ENCODE measurements at regions not wholly inside any gene's neighbourhood (a gene's known extent, or its start where the extent isn't known, plus 50 kb on each side); places are given as distances from the start of the nearest gene placed in this dataset.

- in situ Hi-C loops (cut with MboI; ENCODE audit: low sequenced_read_pairs): no loop called here
Measured at GRCh38 chr3:72441284-72441994, 406.8 kb downstream of the SHQ1 start.

GRCh38 chr3:72440491-72440890 is 407.8 kb downstream of the SHQ1 start:
- in situ Hi-C loops (cut with MboI; ENCODE audit: low sequenced_read_pairs): no loop called here

GRCh38 chr3:72439321-72440183 is 408.7 kb downstream of the SHQ1 start:
- in situ Hi-C loops (cut with MboI; ENCODE audit: low sequenced_read_pairs): no loop called here

GRCh38 chr3:72437661-72438406 is 410.4 kb downstream of the SHQ1 start:
- in situ Hi-C loops (cut with MboI; ENCODE audit: low sequenced_read_pairs): no loop called here

GRCh38 chr3:72436863-72437592 is 411.2 kb downstream of the SHQ1 start:
- in situ Hi-C loops (cut with MboI; ENCODE audit: low sequenced_read_pairs): no loop called here

GRCh38 chr3:72434296-72434695 is 413.9 kb downstream of the SHQ1 start:
- in situ Hi-C loops (cut with MboI; ENCODE audit: low sequenced_read_pairs): no loop called here

DNA sequence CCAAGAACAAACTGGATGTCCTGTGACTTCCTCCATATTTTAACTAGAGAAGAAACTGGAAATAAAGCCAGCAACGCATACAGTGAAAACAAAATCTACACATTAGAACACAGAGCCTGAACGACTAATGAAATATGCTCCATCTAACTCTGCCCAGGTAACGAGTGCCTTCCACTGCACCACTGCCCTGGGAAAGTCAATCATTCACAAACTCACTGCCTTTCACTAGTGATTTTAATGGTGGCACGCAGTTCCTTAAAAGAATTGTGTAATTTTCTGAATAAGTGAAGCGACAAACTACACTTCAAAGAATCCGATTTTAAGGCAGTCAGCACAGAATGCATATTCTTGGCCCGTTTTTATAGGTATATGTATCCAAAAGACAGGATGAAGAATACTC is 416.0 kb downstream of the SHQ1 start:
- in situ Hi-C loops (cut with MboI; ENCODE audit: low sequenced_read_pairs): no loop called here

- in situ Hi-C loops (cut with MboI; ENCODE audit: low sequenced_read_pairs): no loop called here
Measured at GRCh38 chr3:72429589-72430353, 418.5 kb downstream of the SHQ1 start.

DNA sequence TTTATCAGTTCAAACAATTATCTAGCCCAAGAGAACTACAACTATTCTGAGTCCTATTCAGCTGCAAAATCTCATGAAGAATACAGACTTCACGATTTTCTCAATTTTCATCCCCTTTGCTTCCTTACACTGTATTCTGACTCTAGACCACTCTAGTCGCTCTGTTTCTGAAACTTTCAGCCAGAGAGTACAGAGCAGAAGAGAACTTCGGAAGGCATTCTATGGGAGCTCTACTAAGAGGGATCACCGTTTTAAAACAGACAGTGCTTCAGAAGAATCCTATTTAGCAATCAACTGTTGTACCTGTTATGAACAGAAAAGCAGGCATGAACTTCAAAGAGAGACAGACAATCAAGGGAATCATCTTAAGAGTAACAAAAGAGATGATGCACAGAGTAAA is 419.4 kb downstream of the SHQ1 start:
- in situ Hi-C loops (cut with MboI; ENCODE audit: low sequenced_read_pairs): no loop called here

DNA sequence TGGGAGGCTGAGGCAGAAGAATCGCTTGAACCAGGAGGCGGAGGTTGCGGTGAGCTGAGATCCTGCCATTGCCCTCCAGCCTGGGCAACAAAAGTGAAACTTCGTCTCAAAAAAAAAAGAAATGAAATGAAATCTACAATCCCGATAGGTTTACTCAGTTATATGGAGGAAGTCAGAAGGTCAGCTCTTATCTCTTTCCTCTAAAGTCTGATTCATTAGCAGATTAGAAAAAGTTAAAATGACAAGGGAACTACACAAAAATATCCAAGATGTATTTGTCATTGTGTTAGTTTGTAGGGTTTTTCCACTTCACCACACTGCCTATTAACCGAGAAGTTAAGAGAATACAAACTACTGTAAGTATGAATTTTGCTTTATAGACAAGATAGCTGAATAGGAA is 420.6 kb downstream of the SHQ1 start:
- in situ Hi-C loops (cut with MboI; ENCODE audit: low sequenced_read_pairs): no loop called here

GRCh38 chr3:72426618-72427397 is 421.4 kb downstream of the SHQ1 start:
- in situ Hi-C loops (cut with MboI; ENCODE audit: low sequenced_read_pairs): no loop called here

GRCh38 chr3:72423643-72424042 is 424.6 kb downstream of the SHQ1 start:
- in situ Hi-C loops (cut with MboI; ENCODE audit: low sequenced_read_pairs): no loop called here

DNA sequence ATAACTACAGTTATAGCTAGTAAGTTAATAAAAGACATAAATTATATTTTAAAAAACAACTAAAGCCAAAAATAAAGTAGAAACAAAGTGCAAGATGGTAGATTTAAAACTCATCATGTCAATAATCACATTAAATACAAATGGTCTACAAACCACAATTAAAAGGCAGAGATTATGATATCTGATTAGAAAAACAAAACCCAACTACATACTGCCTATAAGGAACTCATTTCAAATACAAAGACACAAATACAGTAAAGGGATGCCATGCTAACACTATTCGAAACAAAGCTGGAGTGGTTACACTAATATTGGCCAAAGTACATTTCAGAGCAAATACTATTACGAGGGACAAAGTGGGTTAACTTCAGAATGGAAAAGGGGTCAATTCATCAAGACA is 426.5 kb downstream of the SHQ1 start:
- in situ Hi-C loops (cut with MboI; ENCODE audit: low sequenced_read_pairs): no loop called here

GRCh38 chr3:72421126-72421525 is 427.1 kb downstream of the SHQ1 start:
- in situ Hi-C loops (cut with MboI; ENCODE audit: low sequenced_read_pairs): no loop called here

DNA sequence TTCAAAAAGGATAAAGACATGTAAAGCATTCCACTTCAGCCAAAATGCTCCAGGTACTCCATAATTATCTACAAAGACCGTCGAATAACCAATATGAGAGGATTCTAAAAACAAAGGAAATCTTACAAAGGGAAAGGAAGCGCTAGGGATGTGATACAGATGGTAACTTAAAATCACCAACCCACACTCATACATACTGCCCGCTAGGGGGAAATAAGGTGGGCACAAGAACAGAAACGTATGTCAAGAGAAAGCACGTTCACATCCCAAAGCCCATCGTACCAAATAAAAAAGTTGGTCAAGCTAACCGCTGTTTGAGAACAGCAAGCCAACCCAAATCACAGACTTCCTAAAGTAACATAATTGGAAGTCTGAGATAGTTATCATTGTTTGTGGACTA is 429.4 kb downstream of the SHQ1 start:
- in situ Hi-C loops (cut with MboI; ENCODE audit: low sequenced_read_pairs): no loop called here

DNA sequence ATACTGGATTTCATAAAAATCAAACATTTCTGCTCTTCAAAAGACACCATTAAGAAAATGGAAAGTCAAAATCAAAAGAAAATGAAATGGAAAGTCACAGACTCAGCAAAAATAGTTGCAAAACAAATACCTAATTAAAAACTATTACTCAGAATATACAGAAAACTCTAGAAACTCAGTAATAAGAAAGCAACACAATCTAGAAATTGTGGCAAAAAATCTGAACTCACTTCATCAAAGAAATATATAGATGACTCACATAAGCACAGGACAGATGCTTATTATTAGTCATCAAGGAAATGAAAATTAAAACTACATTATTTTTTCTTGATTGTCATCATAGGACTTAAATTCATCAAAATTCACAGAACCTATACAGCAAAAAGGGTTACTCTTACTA is 430.0 kb downstream of the SHQ1 start:
- in situ Hi-C loops (cut with MboI; ENCODE audit: low sequenced_read_pairs): no loop called here

DNA sequence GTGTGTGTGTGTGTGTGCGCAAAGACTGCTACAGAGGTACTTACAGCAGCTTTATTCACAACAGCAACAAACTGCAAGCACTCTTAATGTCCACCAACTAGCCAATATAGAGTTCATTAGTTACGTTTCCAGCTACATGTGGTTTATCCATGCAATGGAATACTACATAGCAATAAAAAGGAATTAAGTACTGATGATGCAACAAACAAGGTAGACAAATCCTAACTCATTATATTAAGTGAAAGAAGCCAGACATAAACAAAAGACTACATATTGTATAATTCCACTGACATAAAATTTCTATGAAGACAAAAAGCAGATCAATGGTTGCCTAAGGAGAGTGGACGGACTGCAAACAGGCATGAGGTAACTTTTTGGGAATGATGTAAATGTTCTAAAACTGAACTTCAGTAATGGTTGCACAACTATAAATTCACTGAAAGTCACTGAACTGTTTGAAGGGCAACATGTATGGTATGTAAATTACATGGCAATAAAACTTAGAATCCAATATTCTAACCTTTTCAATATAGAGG is 433.7 kb downstream of the SHQ1 start:
- in situ Hi-C loops (cut with MboI; ENCODE audit: low sequenced_read_pairs): no loop called here

- in situ Hi-C loops (cut with MboI; ENCODE audit: low sequenced_read_pairs): no loop called here
Measured at GRCh38 chr3:72413228-72413627, 435.0 kb downstream of the SHQ1 start.

DNA sequence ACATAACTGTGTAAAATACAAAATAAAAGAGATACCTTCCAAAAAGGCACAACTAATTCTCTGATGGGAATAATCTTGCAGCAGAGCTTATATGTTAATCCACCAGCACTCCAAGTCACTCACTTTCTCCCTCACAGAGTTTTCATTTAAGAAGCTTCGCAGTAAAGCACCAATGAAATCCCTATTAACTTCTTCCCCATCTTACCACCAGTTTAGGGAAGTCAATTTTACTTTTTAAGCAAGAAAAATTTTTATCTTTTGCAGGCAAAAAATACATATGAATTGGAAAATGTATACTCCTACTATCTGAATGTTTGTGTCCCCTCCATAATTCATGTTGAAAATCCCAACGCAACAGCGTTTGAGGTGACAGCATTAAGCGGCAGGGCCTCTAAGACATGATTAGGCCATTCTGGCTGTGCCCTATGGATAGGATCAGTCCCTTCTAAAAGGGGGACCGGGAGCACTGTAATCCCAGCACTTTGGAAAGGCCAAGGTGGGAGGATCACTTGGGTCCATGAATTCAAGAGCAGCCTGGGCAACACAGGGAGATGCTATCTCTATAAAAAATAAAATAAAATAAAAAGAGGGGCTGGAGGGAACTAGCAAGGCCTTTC is 435.8 kb downstream of the SHQ1 start:
- in situ Hi-C loops (cut with MboI; ENCODE audit: low sequenced_read_pairs): no loop called here

All from HL-60/S4 treated with retinoic acid at 250 ng/mL for 4 days and 3 days (cell line).